Esophagus squamous epithelium (tissue), 4 donors: ENCODE measurements at regions not wholly inside any gene's neighbourhood (a gene's known extent, or its start where the extent isn't known, plus 50 kb on each side); places are given as distances from the start of the nearest gene placed in this dataset.

Experiments
- POLR2A ChIP-seq, 4 donors: fragments of 450-650 bp; IDR thresholded peaks; one replicate each; pipeline ENCODE4 v1.6.1; 2017; ENCODE audit warnings: antibody characterized with exemption in 4 of 4, mild to moderate bottlenecking in 4 of 4, moderate library complexity in 3 of 4
- TF ChIP-seq, protein P1 (sequence below), 6 experiments: fragments of 450-650 bp in 4 of 6; fragments of 200-600 bp in 2 of 6; sonication (generic) in 2 of 6; IDR thresholded peaks; one replicate each; pipeline ENCODE4 v1.5.1; 2016 to 2019; ENCODE audit warnings: antibody characterized with exemption in 6 of 6, mild to moderate bottlenecking in 4 of 6, moderate library complexity in 4 of 6

DNA sequence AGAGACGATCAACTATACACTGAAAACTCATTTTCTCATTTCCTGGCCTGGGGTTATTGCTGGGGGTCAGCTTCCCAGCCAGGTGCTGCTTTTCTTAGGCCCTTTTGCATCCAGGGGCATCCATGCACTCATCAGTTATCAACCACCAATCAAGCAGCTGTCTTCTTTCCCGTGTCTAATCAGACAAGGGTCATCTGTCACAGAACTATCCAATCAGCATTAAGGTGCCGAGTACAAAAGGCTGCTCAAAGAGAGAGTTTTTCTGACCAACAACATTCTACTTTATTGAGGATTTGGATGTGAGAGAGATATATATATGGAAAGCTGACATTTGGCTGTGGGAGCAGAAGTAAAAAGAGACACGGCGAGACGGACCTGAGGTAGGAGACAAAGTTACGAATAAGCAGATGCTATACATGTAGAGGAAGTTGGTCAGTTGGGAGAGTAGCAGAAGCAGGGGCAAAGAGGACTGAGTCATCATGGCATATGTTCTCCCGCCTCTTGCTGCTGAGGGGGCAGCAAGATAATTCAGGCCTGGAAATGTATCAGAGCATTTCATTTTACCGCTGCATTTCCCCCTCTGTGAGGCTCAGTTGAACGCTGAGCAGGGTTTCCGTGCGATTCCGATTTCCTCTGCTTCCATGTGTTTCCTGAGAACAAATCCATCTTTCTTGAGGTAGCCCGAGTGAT, 129.3 kb downstream of the NUP35 start:
- TF ChIP-seq, protein P1, sequence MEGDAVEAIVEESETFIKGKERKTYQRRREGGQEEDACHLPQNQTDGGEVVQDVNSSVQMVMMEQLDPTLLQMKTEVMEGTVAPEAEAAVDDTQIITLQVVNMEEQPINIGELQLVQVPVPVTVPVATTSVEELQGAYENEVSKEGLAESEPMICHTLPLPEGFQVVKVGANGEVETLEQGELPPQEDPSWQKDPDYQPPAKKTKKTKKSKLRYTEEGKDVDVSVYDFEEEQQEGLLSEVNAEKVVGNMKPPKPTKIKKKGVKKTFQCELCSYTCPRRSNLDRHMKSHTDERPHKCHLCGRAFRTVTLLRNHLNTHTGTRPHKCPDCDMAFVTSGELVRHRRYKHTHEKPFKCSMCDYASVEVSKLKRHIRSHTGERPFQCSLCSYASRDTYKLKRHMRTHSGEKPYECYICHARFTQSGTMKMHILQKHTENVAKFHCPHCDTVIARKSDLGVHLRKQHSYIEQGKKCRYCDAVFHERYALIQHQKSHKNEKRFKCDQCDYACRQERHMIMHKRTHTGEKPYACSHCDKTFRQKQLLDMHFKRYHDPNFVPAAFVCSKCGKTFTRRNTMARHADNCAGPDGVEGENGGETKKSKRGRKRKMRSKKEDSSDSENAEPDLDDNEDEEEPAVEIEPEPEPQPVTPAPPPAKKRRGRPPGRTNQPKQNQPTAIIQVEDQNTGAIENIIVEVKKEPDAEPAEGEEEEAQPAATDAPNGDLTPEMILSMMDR (IDR thresholded peaks at IDR 0.05), result no peak
- no peak for TF ChIP-seq POLR2A (IDR thresholded peaks at IDR 0.05)
